Suprapubic skin (tissue), 4 donors: ENCODE measurements at regions not wholly inside any gene's neighbourhood (a gene's known extent, or its start where the extent isn't known, plus 50 kb on each side); places are given as distances from the start of the nearest gene placed in this dataset.

Experiments used
- DNase-seq, 2 donors: peaks; one replicate each; pipeline ENCODE4 v3.0.0-alpha.2; 2019; ENCODE audit warnings: low spot score in 2 of 2
- H3K27ac ChIP-seq: fragments of 200-600 bp; sonication (generic); one replicate; pipeline ENCODE4 v1.5.1; 2019
- H3K27me3 ChIP-seq: fragments of 200-600 bp; sonication (generic); one replicate; pipeline ENCODE4 v1.5.1; 2019
- H3K36me3 ChIP-seq: fragments of 200-600 bp; sonication (generic); one replicate; pipeline ENCODE4 v1.5.1; 2019
- H3K4me1 ChIP-seq: fragments of 200-600 bp; sonication (generic); one replicate; pipeline ENCODE4 v1.5.1; 2019
- H3K4me3 ChIP-seq: fragments of 200-600 bp; sonication (generic); one replicate; pipeline ENCODE4 v1.5.1; 2019; ENCODE audit warnings: mild to moderate bottlenecking
- H3K9me3 ChIP-seq: fragments of 200-600 bp; sonication (generic); one replicate; pipeline ENCODE4 v1.5.1; 2019
- EP300 ChIP-seq: sonication (generic); formaldehyde crosslinking; IDR thresholded peaks from one replicate; pipeline ENCODE4 v1.6.1; 2017; ENCODE audit warnings: antibody characterized with exemption
- POLR2A ChIP-seq, 2 donors: fragments of 450-650 bp; IDR thresholded peaks; one replicate each; pipeline ENCODE4 v1.6.1; 2017; ENCODE audit warnings: antibody characterized with exemption in 2 of 2, mild to moderate bottlenecking in 2 of 2, moderate library complexity in 2 of 2
- POLR2AphosphoS5 ChIP-seq, 3 donors: sonication (generic); formaldehyde crosslinking; IDR thresholded peaks; one replicate each; pipeline ENCODE4 v1.6.1; 2017; ENCODE audit warnings: antibody characterized with exemption in 3 of 3
- WGBS: methylation state at CpG from one replicate; pipeline ENCODE4 v1.1.5; 2018; 5-methylcytosine and 5-hydroxymethylcytosine counted together
- TF ChIP-seq, protein P1 (sequence below), 2 donors: fragments of 200-600 bp in 1 of 2; fragments of 450-650 bp in 1 of 2; sonication (generic) in 1 of 2; IDR thresholded peaks; one replicate each; pipeline ENCODE4 v1.5.1; 2016 to 2019; ENCODE audit warnings: antibody characterized with exemption in 2 of 2, mild to moderate bottlenecking in 1 of 2, moderate library complexity in 1 of 2

DNA sequence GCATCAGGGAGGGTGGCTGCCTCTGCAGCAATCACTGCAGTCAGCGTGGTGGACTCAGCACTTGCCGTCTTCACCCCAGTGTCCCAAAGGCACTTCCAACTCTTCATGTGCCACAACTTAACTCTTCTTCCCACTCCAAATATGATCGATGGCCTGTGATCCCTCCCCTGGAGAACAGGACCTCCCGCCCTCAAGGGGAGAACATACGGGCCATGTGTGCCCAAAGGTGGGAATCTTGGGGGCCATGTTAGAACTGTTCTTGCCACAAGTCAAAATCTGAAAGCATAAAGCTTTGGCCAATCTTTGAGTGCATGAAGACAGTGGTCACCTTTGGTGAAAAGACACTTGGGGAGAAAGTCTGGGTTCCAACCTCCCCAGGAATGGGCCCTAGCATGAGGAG is 368.5 kb upstream of the MGMT start:
- Histone ChIP-seq H3K36me3 (no peaks in the 10 kb centered on the region), H3K4me1 (peaks cover 15% of the 10 kb centered on the region), H3K9me3 (no peaks in the 10 kb centered on the region), H3K27me3 (no peaks in the 10 kb centered on the region), H3K4me3 (no peak overlapping the region), H3K27ac (no peak overlapping the region)
- 98% methylated on average over 5 of the region's 5 CpGs for WGBS
- TF ChIP-seq POLR2AphosphoS5 (IDR thresholded peaks at IDR 0.05): no peak
- TF ChIP-seq POLR2A (IDR thresholded peaks at IDR 0.05): no peak
- TF ChIP-seq, protein P1, sequence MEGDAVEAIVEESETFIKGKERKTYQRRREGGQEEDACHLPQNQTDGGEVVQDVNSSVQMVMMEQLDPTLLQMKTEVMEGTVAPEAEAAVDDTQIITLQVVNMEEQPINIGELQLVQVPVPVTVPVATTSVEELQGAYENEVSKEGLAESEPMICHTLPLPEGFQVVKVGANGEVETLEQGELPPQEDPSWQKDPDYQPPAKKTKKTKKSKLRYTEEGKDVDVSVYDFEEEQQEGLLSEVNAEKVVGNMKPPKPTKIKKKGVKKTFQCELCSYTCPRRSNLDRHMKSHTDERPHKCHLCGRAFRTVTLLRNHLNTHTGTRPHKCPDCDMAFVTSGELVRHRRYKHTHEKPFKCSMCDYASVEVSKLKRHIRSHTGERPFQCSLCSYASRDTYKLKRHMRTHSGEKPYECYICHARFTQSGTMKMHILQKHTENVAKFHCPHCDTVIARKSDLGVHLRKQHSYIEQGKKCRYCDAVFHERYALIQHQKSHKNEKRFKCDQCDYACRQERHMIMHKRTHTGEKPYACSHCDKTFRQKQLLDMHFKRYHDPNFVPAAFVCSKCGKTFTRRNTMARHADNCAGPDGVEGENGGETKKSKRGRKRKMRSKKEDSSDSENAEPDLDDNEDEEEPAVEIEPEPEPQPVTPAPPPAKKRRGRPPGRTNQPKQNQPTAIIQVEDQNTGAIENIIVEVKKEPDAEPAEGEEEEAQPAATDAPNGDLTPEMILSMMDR (IDR thresholded peaks at IDR 0.05): no peak
- TF ChIP-seq EP300: no peak
- DNase-seq: no peak

GRCh38 chr10:129099486-129099885 is 367.6 kb upstream of the MGMT start:
- DNase-seq: no peak
- Histone ChIP-seq H3K36me3 (no peaks in the 10 kb centered on the region), H3K4me1 (peaks cover 15% of the 10 kb centered on the region), H3K4me3 (no peak overlapping the region), H3K27me3 (no peaks in the 10 kb centered on the region), H3K9me3 (no peaks in the 10 kb centered on the region), H3K27ac (no peak overlapping the region)
- 94% methylated on average over 5 of the region's 5 CpGs for WGBS
- no peak for TF ChIP-seq POLR2AphosphoS5 (IDR thresholded peaks at IDR 0.05)
- TF ChIP-seq, protein P1 (IDR thresholded peaks at IDR 0.05): no peak
- TF ChIP-seq EP300: no peak

DNA sequence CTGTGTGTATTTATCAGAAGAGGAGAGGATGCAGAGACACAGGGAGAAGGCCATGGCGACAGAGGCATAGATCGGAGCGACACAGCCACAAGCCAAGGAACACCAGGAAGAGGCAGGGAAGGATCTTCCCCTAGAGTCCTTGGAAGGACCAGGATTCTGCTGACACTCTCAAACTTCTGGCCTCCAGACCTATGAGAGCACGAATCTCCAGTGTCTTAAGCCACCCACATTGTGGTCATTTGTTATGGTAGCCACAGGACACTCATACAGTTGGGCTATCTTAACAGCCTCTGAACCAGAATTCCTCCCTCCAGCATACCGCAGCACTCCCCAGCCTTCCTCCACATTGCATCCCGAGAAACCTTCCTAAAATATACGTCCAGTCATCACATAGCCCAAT is 367.0 kb upstream of the MGMT start:
- DNase-seq: no peak
- peaks cover 15% of the 10 kb centered on the region for H3K4me1 ChIP-seq
- 96% methylated on average over 7 of the region's 7 CpGs for WGBS

DNA sequence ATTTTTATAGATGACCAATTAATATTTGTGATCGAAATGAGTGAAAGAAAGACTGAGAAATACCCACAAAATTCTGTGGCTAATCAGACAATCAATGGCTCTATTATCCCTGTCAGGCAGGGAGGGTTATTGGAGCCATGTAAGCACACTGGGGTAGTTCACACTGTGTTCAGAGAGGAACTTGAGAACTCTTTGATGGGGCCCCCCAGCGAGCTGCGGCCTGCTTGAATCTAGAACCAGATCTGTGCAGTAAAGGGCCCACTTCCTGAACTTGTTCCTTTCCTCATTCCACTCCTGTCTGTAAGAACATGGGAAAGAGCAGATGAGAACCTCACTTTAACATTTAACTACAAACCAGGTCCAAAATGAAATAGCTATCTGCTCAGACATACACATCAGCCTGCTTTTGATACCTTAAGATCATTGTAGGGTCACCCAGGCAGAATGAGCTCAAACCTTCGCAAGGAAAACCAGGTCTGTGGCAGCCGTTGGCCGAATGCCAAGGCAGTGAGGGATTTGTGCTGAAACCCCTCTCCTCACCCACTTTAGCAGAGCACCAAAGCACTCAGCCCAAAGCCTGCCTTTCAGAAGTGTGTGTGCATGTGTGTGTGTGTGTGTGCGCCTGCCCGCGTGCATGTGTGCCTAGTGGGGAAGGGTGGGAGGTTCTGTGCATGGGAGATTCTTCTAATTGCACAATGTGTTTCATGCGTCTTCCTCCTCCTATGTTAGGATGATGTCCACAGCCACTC is 365.6 kb upstream of the MGMT start:
- no peak for DNase-seq
- TF ChIP-seq, protein P1 (IDR thresholded peaks at IDR 0.05): no peak
- TF ChIP-seq POLR2AphosphoS5 (IDR thresholded peaks at IDR 0.05): no peak
- TF ChIP-seq POLR2A (IDR thresholded peaks at IDR 0.05): no peak
- TF ChIP-seq EP300: no peak
- Histone ChIP-seq H3K27me3 (no peaks in the 10 kb centered on the region), H3K4me1 (peaks cover 9% of the 10 kb centered on the region), H3K27ac (no peak overlapping the region), H3K9me3 (no peaks in the 10 kb centered on the region), H3K36me3 (no peaks in the 10 kb centered on the region), H3K4me3 (no peak overlapping the region)
- WGBS: 87% methylated on average over 10 of the region's 10 CpGs

More for the DNA sequence above, 367.0 kb upstream of the MGMT start:
- Histone ChIP-seq H3K27ac (no peak overlapping the region), H3K36me3 (no peaks in the 10 kb centered on the region), H3K9me3 (no peaks in the 10 kb centered on the region), H3K4me3 (no peak overlapping the region), H3K27me3 (no peaks in the 10 kb centered on the region)
- TF ChIP-seq EP300 (no peak), POLR2AphosphoS5 (IDR thresholded peaks at IDR 0.05) (no peak), POLR2A (IDR thresholded peaks at IDR 0.05) (no peak)
- TF ChIP-seq, protein P1 (IDR thresholded peaks at IDR 0.05): no peak

DNA sequence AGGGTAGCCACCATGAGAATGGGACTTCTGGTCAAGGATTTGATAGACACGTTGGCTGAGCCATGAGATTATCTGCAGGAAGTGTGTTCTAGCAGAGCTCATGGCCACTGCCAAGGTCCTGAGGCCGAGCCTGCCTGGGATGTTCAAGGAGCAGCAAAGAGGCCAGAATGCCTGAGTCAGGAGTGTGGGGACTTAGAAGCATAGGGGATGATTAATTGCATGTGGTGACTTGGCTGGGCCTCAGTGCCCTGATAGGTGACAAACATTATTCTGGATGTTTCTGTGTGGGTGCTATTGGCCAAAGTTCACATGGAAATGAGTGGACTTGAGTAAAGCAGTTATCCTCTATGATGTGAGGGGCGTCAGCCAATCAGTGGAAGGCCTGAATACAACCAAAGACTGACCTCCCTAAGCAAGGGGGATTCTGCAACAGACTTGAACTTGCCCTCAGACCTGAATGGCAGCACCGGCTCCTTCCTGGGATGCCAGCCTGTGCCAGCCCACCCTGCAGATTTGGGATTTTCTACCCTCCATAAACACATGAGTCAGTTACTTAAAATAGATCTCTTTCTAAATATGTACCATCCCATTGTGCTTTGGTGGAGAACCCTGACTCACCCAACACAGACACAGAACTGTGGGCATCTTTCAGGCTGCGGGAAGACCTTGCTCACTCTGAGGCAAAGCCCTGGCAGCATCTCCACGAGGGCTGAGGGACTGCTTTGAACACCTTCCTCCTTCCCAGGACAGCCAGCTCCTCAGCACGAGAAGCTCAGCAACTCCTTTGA is 363.9 kb upstream of the MGMT start:
- Histone ChIP-seq H3K4me1 (no peaks in the 10 kb centered on the region), H3K27me3 (no peaks in the 10 kb centered on the region), H3K4me3 (no peak overlapping the region), H3K27ac (no peak overlapping the region), H3K36me3 (no peaks in the 10 kb centered on the region), H3K9me3 (no peaks in the 10 kb centered on the region)
- DNase-seq: no peak
- whole genome bisulfite sequencing: 67% methylated on average over 6 of the region's 7 CpGs
- TF ChIP-seq POLR2AphosphoS5 (IDR thresholded peaks at IDR 0.05) (no peak), POLR2A (IDR thresholded peaks at IDR 0.05) (no peak), EP300 (no peak)
- TF ChIP-seq, protein P1 (IDR thresholded peaks at IDR 0.05): no peak
